ENCODE measurements at regions not wholly inside any gene's neighbourhood (a gene's known extent, or its start where the extent isn't known, plus 50 kb on each side); places are given as distances from the start of the nearest gene placed in this dataset.

DNA sequence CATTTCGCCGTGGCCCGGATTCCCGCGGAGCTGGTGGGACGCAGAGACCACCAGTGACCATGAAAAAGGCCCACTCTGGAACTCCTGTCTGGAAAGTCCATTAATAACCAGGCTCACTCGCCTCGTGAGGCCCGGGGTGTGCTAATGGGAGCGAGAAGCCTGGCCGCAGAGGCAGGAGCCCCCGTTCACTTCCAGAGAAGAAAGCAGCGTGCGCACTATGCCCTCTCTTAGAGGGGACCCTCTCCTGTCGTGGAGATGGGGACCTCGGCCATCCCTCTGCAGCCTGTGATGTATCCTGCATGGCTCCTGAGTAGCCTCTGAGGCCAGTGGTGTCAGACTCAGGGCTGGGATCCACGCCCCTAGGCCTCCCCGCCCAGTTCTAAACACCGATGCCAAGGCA lies 134.1 kb upstream of the VRK1 start:
- TF ChIP-seq, protein P1, sequence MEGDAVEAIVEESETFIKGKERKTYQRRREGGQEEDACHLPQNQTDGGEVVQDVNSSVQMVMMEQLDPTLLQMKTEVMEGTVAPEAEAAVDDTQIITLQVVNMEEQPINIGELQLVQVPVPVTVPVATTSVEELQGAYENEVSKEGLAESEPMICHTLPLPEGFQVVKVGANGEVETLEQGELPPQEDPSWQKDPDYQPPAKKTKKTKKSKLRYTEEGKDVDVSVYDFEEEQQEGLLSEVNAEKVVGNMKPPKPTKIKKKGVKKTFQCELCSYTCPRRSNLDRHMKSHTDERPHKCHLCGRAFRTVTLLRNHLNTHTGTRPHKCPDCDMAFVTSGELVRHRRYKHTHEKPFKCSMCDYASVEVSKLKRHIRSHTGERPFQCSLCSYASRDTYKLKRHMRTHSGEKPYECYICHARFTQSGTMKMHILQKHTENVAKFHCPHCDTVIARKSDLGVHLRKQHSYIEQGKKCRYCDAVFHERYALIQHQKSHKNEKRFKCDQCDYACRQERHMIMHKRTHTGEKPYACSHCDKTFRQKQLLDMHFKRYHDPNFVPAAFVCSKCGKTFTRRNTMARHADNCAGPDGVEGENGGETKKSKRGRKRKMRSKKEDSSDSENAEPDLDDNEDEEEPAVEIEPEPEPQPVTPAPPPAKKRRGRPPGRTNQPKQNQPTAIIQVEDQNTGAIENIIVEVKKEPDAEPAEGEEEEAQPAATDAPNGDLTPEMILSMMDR (IDR thresholded peaks at IDR 0.05) = no peak
- TF ChIP-seq POLR2A (IDR thresholded peaks at IDR 0.05) = no peak
- Histone ChIP-seq H3K27me3 (no peaks in the 10 kb centered on the region), H3K9me3 (replicated peaks in 1 of 3) (no peaks in the 10 kb centered on the region), H3K27ac (no peak overlapping the region), H3K4me3 (no peak overlapping the region), H3K36me3 (replicated peaks in 1 of 2) (no peaks in the 10 kb centered on the region), H3K4me1 (replicated peaks in 1 of 2) (no peaks in the 10 kb centered on the region)
- intact Hi-C loops (cut with DNase I) = no loop called here
- no peak for DNase-seq
- WGBS, 4 donors = 78 to 82% (median 81%) methylated on average over 19 of the region's 19 CpGs

DNA sequence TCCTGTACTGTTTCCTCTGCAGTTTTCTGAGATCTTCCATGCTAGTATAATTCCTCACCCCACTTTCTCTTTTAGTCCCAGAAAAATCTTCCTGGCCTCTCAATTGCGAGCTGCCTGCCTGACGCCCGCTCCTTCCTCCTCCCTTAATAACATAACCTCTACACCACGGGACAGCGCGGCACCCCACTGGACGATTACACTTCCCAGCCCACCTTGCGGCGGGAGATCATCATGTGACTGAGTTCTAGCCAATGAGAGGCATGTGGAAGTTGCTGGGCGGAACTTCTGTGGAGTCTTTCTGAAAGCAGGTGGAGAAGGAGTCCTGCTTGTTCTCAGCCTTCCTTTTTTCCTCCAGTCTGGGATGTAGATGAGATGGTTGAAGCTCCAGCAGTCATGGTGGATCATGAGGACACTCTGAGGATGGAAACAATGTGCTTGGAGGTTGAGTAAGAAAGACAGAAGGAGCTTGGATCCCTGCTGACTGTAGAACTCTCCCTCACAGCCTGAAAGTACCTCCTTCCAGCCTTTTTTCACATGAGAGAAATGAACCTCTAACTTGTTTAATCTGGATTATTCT lies 133.6 kb upstream of the VRK1 start:
- Histone ChIP-seq H3K27ac (no peak overlapping the region), H3K9me3 (replicated peaks in 1 of 3) (no peaks in the 10 kb centered on the region), H3K36me3 (replicated peaks in 1 of 2) (no peaks in the 10 kb centered on the region), H3K4me3 (no peak overlapping the region), H3K4me1 (replicated peaks in 1 of 2) (no peaks in the 10 kb centered on the region), H3K27me3 (no peaks in the 10 kb centered on the region)
- TF ChIP-seq, protein P1 (IDR thresholded peaks at IDR 0.05) = no peak
- no peak for TF ChIP-seq POLR2A (IDR thresholded peaks at IDR 0.05)
- WGBS, 4 donors = 76 to 84% (median 82%) methylated on average over 10 of the region's 10 CpGs
- DNase-seq = no peak
- intact Hi-C loops (cut with DNase I) = no loop called here

DNA sequence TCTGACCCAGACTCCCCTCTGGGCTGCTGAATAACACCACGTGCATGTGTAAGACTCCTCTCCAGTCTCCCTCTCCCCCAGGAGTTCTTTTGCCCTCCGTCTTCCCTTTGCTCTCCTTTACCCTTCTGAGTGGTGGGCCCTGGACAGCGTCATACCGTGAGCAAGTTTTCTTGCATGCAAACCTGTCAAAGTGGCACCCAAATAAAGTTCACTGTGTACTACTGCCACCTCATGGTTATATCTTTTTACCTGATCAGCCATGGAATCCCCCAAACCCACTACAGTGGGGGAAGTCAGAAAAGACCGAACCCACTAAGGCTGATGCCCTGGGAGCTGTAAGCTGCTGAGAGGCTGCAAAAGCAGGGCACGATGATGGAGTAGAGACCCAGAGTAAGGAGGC lies 131.1 kb upstream of the VRK1 start:
- WGBS, 4 donors = 61 to 78% (median 75%) methylated on average over 6 of the region's 6 CpGs

DNA sequence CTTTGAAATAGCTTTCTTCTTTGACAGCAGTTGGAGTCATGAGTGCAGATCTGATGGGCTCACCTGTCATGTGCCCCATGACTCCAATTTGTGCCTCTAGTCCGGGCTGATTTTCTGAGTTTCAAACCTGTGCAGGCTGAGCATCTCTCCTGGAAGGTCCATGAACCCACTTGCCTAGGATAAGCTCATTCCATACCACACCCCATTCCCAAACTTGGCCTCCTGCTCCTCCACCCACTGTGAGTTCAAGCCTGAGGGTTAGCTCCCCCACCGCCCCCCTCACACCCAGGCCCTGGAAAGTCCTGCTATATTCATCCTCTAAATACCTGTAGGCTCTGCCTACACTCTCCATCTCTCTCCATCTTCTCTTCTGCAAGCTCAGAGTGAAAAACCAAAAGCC lies 126.8 kb upstream of the VRK1 start:
- Histone ChIP-seq H3K4me3 (no peak overlapping the region), H3K9me3 (replicated peaks in 1 of 3) (no peaks in the 10 kb centered on the region), H3K36me3 (replicated peaks in 1 of 2) (no peaks in the 10 kb centered on the region), H3K27ac (no peak overlapping the region), H3K4me1 (replicated peaks in 1 of 2) (no peaks in the 10 kb centered on the region), H3K27me3 (no peaks in the 10 kb centered on the region)
- 62 to 73% (median 69%) methylated on average over 2 of the region's 2 CpGs for WGBS, 4 donors
- no peak for TF ChIP-seq POLR2A (IDR thresholded peaks at IDR 0.05)
- TF ChIP-seq, protein P1 (IDR thresholded peaks at IDR 0.05) = no peak
- intact Hi-C loops (cut with DNase I) = no loop called here
- no peak for DNase-seq

More for the DNA sequence above, 131.1 kb upstream of the VRK1 start:
- Histone ChIP-seq H3K27me3 (no peaks in the 10 kb centered on the region), H3K9me3 (replicated peaks in 1 of 3) (no peaks in the 10 kb centered on the region), H3K27ac (no peak overlapping the region), H3K36me3 (replicated peaks in 1 of 2) (no peaks in the 10 kb centered on the region), H3K4me3 (no peak overlapping the region), H3K4me1 (replicated peaks in 1 of 2) (no peaks in the 10 kb centered on the region)
- no peak for TF ChIP-seq POLR2A (IDR thresholded peaks at IDR 0.05)
- TF ChIP-seq, protein P1 (IDR thresholded peaks at IDR 0.05) = no peak
- no peak for DNase-seq
- intact Hi-C loops (cut with DNase I) = no loop called here

Data from adrenal gland (tissue), 9 donors.